Kidney tubule cell (primary cell): ENCODE measurements at regions not wholly inside any gene's neighbourhood (a gene's known extent, or its start where the extent isn't known, plus 50 kb on each side); places are given as distances from the start of the nearest gene placed in this dataset.

Experiments used
- DNase-seq: peaks from one replicate; pipeline ENCODE4 v3.0.0-alpha.2; 2018; ENCODE audit warnings: low spot score

DNA sequence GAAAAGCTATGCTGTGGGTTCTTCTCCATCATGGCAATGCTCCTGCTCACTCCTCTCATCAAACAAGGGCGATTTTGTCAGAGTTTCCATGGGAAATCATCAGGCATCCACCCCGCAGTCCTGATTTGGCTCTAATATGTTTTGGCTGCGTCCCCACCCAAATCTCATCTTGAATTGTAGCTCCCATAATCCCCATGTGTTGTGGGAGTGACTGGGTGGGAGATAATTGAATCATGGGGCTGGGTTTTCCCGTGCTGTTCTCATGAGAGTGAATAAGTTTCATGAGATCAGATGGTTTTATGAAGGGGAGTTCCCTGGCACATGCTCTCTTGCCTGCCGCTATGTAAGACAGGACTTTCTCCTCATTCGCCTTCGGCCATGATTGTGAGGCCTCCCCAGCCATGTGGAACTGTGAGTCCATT lies 163.8 kb downstream of the GADD45G start:
- DNase-seq = no peak

DNA sequence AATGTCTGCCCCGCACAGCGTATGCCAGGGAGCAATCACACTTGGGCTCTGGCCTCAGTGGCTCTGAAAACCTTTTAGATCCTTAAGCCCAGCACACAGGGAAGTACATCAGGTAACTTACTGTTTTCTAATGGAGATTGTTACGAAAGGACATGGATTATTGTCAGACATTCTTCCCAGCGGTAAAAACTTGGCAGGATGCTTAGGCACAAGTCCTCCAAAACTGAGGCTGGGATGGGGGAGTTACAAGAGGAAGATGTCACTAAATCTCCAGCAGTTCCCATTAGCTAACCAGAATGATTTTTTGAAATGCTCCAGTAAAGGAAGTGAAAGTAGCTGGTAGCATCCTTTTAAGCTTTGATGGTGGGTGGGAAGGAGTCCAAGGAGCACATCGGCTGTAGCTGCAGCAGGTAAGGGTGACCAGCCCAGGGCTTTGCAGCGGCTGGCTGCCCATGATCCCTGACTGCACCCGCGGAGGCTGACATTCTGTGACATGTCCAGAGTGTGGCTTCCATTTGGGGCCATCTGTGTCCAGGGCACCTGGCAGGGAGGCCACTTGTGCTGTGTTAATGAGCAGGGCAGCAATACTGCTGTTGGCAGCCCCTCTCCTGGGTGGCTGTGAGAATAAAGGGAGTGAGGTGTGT lies 165.8 kb downstream of the GADD45G start:
- no peak for DNase-seq

GRCh38 chr9:89771205-89771604 lies 166.4 kb downstream of the GADD45G start:
- DNase-seq = no peak

DNA sequence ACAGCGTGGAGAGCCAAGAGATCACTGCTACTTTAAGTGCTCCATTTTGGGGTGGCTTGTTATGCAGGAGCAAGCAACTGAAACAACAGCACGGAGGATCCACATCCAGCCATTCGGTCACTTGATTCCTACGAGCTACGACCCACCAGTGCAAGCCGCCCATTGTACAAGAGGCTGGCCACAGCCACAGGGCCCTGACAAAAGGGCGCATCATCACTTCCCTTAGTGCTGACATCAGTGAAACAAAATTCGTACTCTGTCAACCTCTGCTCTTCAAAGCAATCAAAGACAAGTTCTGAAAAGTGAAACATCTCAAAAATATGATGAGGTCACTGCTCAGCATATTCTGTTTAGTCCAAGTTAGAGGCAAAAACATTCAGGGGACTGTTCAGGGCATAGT lies 168.4 kb downstream of the GADD45G start:
- DNase-seq = no peak

GRCh38 chr9:89774858-89775370 lies 170.1 kb downstream of the GADD45G start:
- no peak for DNase-seq

DNA sequence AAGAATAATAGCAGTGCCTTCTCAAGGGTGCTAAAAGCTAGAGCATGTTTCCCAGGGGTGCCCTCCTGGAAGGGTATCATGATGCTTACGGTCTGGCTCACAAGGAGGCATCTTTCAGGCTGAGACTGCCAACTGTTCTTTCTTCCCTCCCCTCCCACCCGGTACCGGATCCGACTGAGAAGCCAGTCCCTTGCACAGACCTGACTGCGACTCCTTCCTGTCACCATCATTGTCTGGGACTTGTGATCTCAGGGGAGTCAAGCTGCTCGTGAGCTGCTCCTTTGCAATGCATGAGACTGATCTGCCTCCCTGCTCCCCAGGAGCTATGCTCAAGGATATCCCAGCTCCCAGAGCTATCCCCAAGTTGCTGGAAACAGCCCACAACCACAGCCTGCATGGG lies 170.8 kb downstream of the GADD45G start:
- DNase-seq = no peak

DNA sequence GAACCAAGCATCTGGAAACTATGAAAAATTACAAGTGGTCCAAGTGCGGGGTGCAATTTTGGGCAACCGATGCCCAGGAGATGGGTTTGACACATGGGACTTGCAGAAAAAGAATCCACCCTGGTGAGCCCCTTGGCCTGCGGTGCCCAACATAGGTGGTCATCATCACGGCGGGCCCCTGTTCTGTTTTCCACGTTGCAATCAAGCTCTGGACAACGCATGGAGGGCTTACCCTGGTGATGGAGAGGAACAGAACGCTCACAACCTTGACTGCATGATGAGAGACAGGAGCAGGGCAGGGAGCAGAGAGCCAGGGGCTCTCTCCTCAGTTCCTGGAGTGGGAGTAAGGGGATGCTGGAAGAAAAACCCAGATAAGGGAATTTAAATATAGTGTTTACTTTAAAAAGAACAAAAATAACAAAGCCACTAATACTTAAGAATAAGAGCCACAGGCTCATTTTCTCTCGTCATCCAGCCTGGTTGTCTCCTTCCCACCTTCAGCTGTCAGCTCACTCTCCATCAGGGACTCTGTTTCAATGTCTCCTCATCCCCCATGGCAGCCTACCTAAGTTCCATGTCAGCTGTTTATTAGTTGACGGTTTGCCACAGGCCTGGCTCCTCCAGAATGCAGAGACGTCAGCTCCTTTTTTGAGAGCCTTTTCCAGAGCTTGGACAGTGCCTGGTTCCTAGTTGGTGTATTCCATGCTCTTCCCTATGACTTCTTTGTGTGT lies 172.1 kb downstream of the GADD45G start:
- no peak for DNase-seq

DNA sequence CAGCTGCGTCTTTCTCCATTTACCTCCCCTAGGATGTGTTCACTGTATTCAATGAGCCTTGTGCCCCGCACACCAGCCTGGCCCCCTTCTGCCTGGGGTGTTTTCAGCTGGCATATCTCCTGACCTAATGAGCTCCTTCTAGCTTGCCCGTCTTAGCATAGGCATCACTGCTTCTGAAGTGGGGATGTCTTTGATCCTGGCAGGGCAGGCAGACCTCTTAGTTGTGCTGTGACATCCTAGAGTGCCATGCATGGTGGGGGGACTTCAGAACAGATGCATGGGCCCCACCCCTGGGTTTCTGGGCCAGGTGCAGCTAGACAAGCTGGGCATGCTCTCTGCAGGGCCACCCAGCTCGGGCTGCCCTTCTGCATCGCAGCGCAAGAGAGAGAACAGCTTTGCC lies 172.7 kb downstream of the GADD45G start:
- no peak for DNase-seq

DNA sequence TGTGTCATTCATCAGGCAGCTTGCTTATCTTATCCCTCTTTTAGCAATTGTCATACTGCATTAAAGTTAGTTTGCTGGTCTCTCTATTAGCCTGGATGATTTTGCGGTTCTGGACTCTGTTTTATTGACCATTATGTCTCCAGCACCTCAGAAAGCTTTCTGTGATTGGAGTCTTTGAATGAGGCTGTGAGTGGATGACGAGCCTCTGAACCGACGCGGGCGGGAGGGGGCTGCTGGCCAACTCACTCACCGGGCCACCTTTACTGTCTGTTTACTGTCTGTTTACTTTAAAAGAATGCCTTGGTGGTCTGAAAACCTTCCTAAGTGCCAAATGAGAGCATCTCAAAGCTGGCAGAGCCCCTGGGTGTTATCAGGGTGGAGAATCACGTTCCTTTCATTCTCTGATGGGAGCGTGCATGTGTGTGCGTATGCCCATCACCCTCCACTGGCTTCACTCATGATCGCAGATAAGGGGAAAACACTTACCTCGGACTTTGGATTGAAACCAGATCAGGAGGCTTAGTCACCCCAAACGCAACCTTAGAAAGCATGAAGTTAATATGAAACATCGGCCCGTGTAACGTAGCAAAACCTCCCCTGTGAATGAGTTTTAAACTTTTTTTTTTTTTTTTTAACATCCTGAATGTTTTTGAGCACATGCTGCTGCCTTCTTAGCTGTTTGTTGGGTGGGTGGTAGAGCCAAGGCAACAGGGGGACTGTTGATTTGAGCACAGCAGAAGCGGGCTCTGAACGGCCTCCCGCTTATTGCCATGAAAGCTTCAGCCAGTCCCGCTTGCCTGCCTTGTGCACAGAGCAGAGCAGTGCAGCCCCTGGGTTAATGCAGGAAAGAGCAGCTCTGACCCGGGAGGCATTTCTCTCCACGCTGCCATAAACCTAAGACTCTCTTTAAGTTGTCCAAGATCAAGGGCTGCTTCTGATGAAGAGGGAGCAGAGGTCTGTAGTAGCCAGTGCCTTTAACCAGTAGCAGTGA lies 173.6 kb downstream of the GADD45G start:
- peak; percentile 22 for DNase-seq

GRCh38 chr9:89779405-89780203 lies 174.8 kb downstream of the GADD45G start:
- DNase-seq = no peak

- DNase-seq = no peak
Measured at GRCh38 chr9:89780959-89781358, 176.1 kb downstream of the GADD45G start.

GRCh38 chr9:89781838-89782540 lies 177.2 kb downstream of the GADD45G start:
- DNase-seq = no peak

- no peak for DNase-seq
Measured at GRCh38 chr9:89786655-89787054, 181.8 kb downstream of the GADD45G start.

DNA sequence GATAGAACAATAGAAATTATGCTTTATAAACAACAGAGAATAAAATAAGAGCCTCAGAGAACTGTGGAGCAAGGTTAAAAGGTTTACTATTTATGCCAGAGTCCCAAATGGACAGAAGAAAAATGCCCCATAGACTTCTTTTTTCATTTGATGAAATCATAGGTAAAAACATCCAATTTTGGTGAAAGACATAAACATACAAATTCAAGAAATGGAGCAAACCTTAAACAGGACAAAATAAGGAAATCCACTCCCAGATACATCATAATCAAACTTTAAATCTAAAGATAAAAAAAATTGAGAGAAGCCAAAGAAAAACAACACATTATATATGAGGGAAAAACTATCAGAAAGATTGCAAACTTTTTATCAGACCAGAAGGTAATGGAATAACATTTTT lies 182.8 kb downstream of the GADD45G start:
- no peak for DNase-seq

- DNase-seq = no peak
Measured at GRCh38 chr9:89788434-89788833, 183.6 kb downstream of the GADD45G start.

DNA sequence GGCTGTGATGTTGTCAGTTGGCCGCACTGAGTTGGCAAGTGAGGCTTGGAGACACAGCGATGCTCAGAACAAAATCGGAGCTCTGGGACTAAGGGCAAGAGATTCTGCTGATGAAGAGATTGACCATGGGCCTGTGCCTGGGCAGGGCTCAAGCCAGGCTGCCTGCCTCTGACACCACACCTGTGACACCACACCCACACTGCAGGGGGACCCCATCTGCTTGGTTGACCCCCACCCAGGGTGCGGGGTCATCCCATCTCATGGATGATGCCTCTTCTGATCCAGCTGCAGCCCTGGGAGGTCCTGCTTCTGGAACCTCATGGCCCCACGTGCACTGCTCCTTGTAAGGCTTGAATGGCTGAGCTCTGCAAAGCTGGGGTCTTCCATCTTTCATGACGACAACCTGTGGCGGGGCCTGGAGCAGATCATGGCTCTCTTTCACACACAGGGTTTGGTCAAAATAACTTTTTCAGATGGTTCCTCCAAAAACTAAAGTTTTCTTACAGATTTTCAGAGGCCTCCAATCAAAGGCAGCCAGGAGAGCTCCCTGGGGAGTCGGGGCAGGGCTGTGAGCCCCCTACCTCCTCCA lies 185.2 kb downstream of the GADD45G start:
- no peak for DNase-seq

DNA sequence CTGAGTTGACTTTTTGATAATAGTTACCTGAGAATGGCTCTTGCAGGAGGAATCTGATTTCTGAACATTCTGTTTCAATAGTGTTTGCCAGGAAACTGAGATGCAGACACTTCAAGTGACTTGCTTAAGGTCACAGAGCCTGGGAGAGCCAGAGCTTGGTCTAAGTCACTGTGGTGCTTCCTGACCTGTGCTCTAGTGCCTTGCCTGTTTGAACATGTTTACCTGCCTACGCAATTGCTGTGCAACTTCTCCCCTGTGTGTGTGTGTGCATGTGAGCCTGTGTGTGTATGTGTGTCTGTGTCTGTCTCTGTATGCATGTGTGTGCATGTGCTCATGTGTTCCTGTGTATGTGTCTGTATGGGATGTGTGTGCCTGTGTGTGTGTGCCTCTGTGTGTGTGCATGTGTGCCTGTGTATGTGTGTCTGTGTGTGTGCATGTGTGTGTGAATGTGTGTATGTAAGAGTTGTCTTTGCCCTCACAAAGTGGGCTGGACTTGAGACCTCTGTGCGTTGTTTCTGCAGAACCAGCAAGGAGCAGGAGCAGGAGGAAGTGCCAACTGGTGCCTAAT lies 185.8 kb downstream of the GADD45G start:
- DNase-seq = no peak

DNA sequence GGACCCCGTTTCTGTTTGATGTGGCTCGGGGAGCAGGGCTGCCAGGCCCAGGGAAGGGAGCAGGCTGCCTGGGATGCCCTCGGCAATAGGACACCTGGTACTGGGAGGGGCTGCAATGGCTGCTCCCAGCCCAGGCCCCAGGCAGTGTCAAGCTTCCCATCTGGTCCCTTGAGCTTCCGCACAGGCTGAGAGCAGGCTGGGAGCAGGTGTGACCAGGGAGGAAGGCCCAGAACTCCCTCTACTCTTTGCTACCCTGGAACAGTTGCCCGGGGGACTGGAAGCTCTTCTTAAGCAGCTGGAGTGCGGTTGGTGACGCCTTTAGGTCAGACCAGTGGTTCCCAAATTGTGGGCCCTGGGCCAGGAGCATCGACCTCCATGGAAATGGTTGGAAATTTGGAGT lies 186.9 kb downstream of the GADD45G start:
- DNase-seq = no peak

- no peak for DNase-seq
Measured at GRCh38 chr9:89792189-89793123, 187.6 kb downstream of the GADD45G start.
